RWPE2 (cell line): ENCODE measurements at regions not wholly inside any gene's neighbourhood (a gene's known extent, or its start where the extent isn't known, plus 50 kb on each side); places are given as distances from the start of the nearest gene placed in this dataset.
"Not testable (repeated sequence)": the region's sequence is repeated elsewhere in the genome, so short reads cannot be mapped to it uniquely, and the experiment has no call there.

Experiments used
- ATAC-seq: fragments of 200-7000 bp; cut with Tn5 transposase; 3 replicates; pipeline ENCODE4 v1.9.1; 2021; ENCODE audit warnings: low read depth
- DNase-seq: peaks from one replicate; pipeline ENCODE4 v3.0.0-alpha.2; 2020; ENCODE audit warnings: low spot score
- H3K27ac ChIP-seq: fragments of 450-650 bp; 2 replicates; pipeline ENCODE4 v1.5.1; 2017; ENCODE audit warnings: mild to moderate bottlenecking; ENCODE audit not compliant: poor library complexity, severe bottlenecking
- H3K27me3 ChIP-seq: fragments of 250-450 bp; sonication (Bioruptor Pico); 2 replicates; pipeline ENCODE4 v1.5.1; 2021; ENCODE audit warnings: mild to moderate bottlenecking, moderate library complexity; ENCODE audit not compliant: insufficient read depth, poor library complexity, severe bottlenecking
- H3K36me3 ChIP-seq: fragments of 250-450 bp; sonication (Bioruptor Pico); 2 replicates; pipeline ENCODE4 v1.5.1; 2020; ENCODE audit warnings: low read depth, mild to moderate bottlenecking, moderate library complexity
- H3K4me1 ChIP-seq: fragments of 250-450 bp; sonication (Bioruptor Pico); 2 replicates; pipeline ENCODE4 v1.5.1; 2021; ENCODE audit warnings: mild to moderate bottlenecking, moderate library complexity; ENCODE audit not compliant: insufficient read depth, poor library complexity, severe bottlenecking
- H3K4me3 ChIP-seq: fragments of 250-450 bp; sonication (Bioruptor Pico); 2 replicates; pipeline ENCODE4 v1.5.1; 2021; ENCODE audit warnings: mild to moderate bottlenecking, moderate library complexity; ENCODE audit not compliant: severe bottlenecking
- H3K9me3 ChIP-seq: fragments of 250-450 bp; sonication (Bioruptor Pico); 2 replicates; pipeline ENCODE4 v1.5.1; 2021; ENCODE audit warnings: mild to moderate bottlenecking, moderate library complexity; ENCODE audit not compliant: severe bottlenecking
- CTCF ChIP-seq: fragments of 450-650 bp; IDR thresholded peaks from one replicate; pipeline ENCODE4 v1.5.1; 2017; ENCODE audit warnings: mild to moderate bottlenecking, moderate library complexity; ENCODE audit not compliant: poor library complexity, severe bottlenecking

- Histone ChIP-seq H3K27ac (no peak overlapping the region), H3K4me1 (no peaks in the 10 kb centered on the region), H3K27me3 (peaks cover 3% of the 10 kb centered on the region), H3K9me3 (no peaks in the 10 kb centered on the region), H3K36me3 (no peaks in the 10 kb centered on the region), H3K4me3 (no peak overlapping the region)
- DNase-seq (no peak), ATAC-seq (no peak)
- no peak for TF ChIP-seq CTCF
Observed at GRCh38 chr6:55101157-55101556, 73.2 kb upstream of the HCRTR2 start.

- peaks cover 12% of the 10 kb centered on the region for H3K27me3 ChIP-seq
- H3K36me3 ChIP-seq, result no peaks in the 10 kb centered on the region
- no peak for ATAC-seq
- no peak for DNase-seq
- no peak overlapping the region for H3K27ac ChIP-seq
- H3K4me3 ChIP-seq, result no peak overlapping the region
- no peaks in the 10 kb centered on the region for H3K4me1 ChIP-seq
- no peaks in the 10 kb centered on the region for H3K9me3 ChIP-seq
- no peak for TF ChIP-seq CTCF
Observed at GRCh38 chr6:55108134-55109130, 65.9 kb upstream of the HCRTR2 start.

GRCh38 chr6:55117267-55117666, 57.0 kb upstream of the HCRTR2 start:
- DNase-seq (no peak), ATAC-seq (no peak)
- H3K4me1 ChIP-seq, result no peaks in the 10 kb centered on the region
- no peak overlapping the region for H3K4me3 ChIP-seq
- no peaks in the 10 kb centered on the region for H3K9me3 ChIP-seq
- H3K27me3 ChIP-seq, result no peaks in the 10 kb centered on the region
- H3K36me3 ChIP-seq, result no peaks in the 10 kb centered on the region
- TF ChIP-seq CTCF, result no peak
- H3K27ac ChIP-seq, result no peak overlapping the region

GRCh38 chr6:55124241-55124640, 50.1 kb upstream of the HCRTR2 start:
- H3K27ac ChIP-seq, H3K36me3 ChIP-seq, ATAC-seq, H3K4me1 ChIP-seq, H3K27me3 ChIP-seq, H3K9me3 ChIP-seq, H3K4me3 ChIP-seq, DNase-seq: not testable (repeated sequence)
